Nephron (organoid): ENCODE measurements at regions not wholly inside any gene's neighbourhood (a gene's known extent, or its start where the extent isn't known, plus 50 kb on each side); places are given as distances from the start of the nearest gene placed in this dataset.

ENCODE experiments used
- H3K27ac Mint-ChIP-seq, 3 experiments: 2 replicates each; pipeline ENCODE4 v1.8.0; 2020; ENCODE audit warnings: mixed read lengths in 3 of 3, mild to moderate bottlenecking in 2 of 3, moderate library complexity in 1 of 3
- H3K27me3 Mint-ChIP-seq: 2 replicates; pipeline ENCODE4 v1.8.0; 2021; ENCODE audit warnings: low read depth, mild to moderate bottlenecking, moderate library complexity, mixed read lengths
- H3K36me3 Mint-ChIP-seq: 2 replicates; pipeline ENCODE4 v1.8.0; 2020; ENCODE audit warnings: low read depth, mixed read lengths
- H3K4me1 Mint-ChIP-seq: 2 replicates; pipeline ENCODE4 v1.8.0; 2020; ENCODE audit warnings: mixed read lengths
- H3K4me3 Mint-ChIP-seq, 3 experiments: 2 replicates each; pipeline ENCODE4 v1.8.0; 2020; ENCODE audit warnings: mild to moderate bottlenecking in 3 of 3, mixed read lengths in 3 of 3, moderate library complexity in 2 of 3
- H3K9me3 Mint-ChIP-seq: 2 replicates; pipeline ENCODE4 v1.8.0; 2020; ENCODE audit warnings: mixed read lengths
- CTCF ChIP-seq, 3 experiments: fragments of 200-600 bp; sonication (generic); IDR thresholded peaks; one replicate each; pipeline ENCODE4 v1.5.0; 2021; ENCODE audit warnings: antibody characterized with exemption in 3 of 3; ENCODE audit not compliant: unreplicated experiment in 3 of 3

DNA sequence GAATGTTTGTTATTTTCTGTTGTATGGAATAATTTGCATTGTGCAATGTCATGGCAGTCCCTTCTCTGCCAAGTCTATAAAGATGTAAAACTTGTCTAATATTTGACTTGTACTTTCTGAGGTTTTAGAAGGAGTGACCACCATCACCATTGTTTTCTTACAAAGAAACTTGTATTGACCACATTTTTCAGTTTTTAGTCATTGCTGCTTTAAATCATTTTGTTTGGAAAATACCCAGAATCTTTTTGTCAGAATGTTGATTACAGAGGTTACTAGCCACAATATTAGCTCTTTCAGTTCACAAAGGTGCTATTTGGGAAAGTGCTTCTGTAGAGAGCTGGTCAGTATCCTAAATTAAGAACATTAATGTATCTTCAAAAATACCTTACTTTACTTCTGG is 532.4 kb upstream of the GBE1 start:
- no peaks in the 10 kb centered on the region for H3K27me3 Mint-ChIP-seq
- no peak overlapping the region for H3K4me3 Mint-ChIP-seq
- no peaks in the 10 kb centered on the region for H3K36me3 Mint-ChIP-seq
- H3K9me3 Mint-ChIP-seq, result peaks cover 6% of the 10 kb centered on the region
- no peak overlapping the region for H3K27ac Mint-ChIP-seq
- TF ChIP-seq CTCF (IDR thresholded peaks at IDR 0.05; ENCODE audit: unreplicated experiment in 3 of 3), result no peak
- H3K4me1 Mint-ChIP-seq, result peaks cover 8% of the 10 kb centered on the region

DNA sequence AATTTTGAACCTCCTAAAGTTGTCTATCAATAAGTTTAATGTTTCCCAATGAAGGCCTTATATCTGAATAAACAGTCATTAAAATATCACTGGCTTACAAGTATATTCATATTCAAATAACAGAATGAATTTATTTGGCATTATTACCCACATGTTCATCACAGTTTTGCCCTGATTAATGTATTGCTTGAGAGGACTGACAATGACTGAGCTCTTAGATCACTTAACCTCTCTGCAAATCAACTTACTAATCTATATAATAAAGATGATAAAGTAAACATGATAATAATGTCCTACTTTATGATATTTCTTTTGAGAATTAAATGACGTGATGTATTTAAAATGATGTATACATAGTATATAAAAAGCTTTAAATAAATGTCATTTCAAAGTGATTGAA is 532.0 kb upstream of the GBE1 start:
- Mint-ChIP-seq H3K9me3 (peaks cover 5% of the 10 kb centered on the region), H3K4me3 (no peak overlapping the region), H3K36me3 (no peaks in the 10 kb centered on the region), H3K4me1 (peaks cover 8% of the 10 kb centered on the region), H3K27me3 (no peaks in the 10 kb centered on the region), H3K27ac (no peak overlapping the region)
- no peak for TF ChIP-seq CTCF (IDR thresholded peaks at IDR 0.05; ENCODE audit: unreplicated experiment in 3 of 3)

DNA sequence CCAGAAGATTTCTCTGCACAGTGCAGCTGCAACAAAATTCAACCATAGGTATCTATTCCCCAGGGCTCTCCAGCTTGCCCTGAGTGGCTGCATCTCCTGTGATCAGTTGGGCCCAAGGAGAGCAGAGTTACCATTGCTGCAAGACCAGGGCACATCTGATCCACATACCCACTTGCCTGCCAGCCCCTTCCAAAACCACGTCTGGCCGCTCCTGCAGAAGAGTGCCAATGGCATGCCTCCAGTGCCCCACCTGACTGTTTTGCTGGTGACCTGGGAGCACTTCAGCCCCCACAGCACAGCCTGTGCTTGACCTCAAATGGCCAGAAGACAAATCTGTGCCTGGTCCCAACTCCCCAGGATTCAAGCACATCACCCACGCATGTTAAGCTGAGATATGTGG is 526.1 kb upstream of the GBE1 start:
- H3K4me3 Mint-ChIP-seq, result no peak overlapping the region
- H3K4me1 Mint-ChIP-seq, result no peaks in the 10 kb centered on the region
- H3K9me3 Mint-ChIP-seq, result peaks cover 7% of the 10 kb centered on the region
- no peaks in the 10 kb centered on the region for H3K27me3 Mint-ChIP-seq
- no peaks in the 10 kb centered on the region for H3K36me3 Mint-ChIP-seq
- H3K27ac Mint-ChIP-seq, result no peak overlapping the region
- no peak for TF ChIP-seq CTCF (IDR thresholded peaks at IDR 0.05; ENCODE audit: unreplicated experiment in 3 of 3)

DNA sequence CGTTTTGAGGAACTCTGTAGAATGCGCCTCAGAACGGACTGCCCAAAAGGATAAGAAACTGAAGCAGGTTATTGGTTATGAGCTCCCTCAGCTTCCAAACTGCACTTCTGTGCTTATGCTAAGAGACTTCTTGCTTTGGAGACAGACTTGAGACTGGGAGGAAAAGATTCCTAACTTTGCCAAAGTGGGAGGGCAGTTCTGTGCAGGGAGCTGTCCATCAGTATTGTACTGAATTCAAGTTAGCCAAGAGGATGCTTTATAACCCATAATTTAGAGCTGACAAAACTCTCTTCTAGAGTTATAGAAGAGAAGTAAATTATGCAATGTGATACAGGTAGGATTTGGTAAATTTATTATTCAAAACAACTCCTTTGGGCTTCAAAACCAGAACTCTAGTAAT is 519.8 kb upstream of the GBE1 start:
- TF ChIP-seq CTCF (IDR thresholded peaks at IDR 0.05; ENCODE audit: unreplicated experiment in 3 of 3), result no peak
- no peaks in the 10 kb centered on the region for H3K27me3 Mint-ChIP-seq
- H3K27ac Mint-ChIP-seq, result no peak overlapping the region
- no peaks in the 10 kb centered on the region for H3K9me3 Mint-ChIP-seq
- H3K36me3 Mint-ChIP-seq, result no peaks in the 10 kb centered on the region
- H3K4me3 Mint-ChIP-seq, result no peak overlapping the region
- no peaks in the 10 kb centered on the region for H3K4me1 Mint-ChIP-seq

DNA sequence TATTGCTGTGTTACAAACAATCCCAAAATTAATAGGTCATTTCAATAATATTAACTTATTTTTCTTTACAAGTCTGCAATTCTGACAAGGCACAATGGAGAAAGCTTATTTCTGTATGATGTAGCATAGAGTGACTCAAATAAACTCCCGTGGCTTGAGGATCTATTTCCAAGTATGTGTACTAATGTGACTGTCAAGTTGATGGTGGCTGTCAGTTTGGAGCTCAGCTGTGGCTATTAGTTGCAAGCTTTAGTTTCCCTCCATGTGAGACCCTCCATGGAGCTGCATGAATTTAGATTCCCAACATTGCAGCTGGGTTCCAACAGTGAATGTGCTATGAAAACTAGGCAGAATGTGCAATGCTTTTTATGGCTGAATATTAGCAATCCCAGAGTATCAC is 515.5 kb upstream of the GBE1 start:
- Mint-ChIP-seq H3K36me3 (no peaks in the 10 kb centered on the region), H3K4me1 (no peaks in the 10 kb centered on the region), H3K4me3 (no peak overlapping the region), H3K9me3 (peaks cover 11% of the 10 kb centered on the region), H3K27ac (no peak overlapping the region), H3K27me3 (no peaks in the 10 kb centered on the region)
- TF ChIP-seq CTCF (IDR thresholded peaks at IDR 0.05; ENCODE audit: unreplicated experiment in 3 of 3), result no peak

DNA sequence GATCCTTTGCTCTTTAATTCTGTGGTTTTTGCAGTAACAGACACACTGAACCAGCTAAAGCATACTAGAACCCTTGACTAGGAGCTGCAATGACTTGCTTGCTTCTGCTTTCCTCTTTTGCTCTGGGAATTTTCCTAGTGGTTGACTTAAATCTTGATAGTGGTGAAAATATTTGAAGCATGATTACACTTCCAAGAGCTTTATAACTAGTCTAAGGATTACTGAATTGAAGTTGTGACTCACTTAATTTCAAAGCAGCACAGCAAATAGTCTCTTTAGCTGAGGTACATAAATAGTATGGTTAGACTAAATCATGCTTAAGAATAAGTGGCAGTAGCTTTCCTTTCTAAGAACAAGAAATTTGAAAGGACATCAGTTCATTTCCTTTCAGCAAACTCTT is 513.5 kb upstream of the GBE1 start:
- Mint-ChIP-seq H3K4me3 (no peak overlapping the region), H3K36me3 (no peaks in the 10 kb centered on the region), H3K27me3 (no peaks in the 10 kb centered on the region), H3K27ac (no peak overlapping the region), H3K9me3 (peaks cover 30% of the 10 kb centered on the region), H3K4me1 (no peaks in the 10 kb centered on the region)
- no peak for TF ChIP-seq CTCF (IDR thresholded peaks at IDR 0.05; ENCODE audit: unreplicated experiment in 3 of 3)
